Stimulated activated naive CD4-positive, alpha-beta T cell treated with Interleukin-2 at 50 U/mL for 16 hours (primary cell): ENCODE measurements at regions not wholly inside any gene's neighbourhood (a gene's known extent, or its start where the extent isn't known, plus 50 kb on each side); places are given as distances from the start of the nearest gene placed in this dataset.
"Not testable (repeated sequence)": the region's sequence is repeated elsewhere in the genome, so short reads cannot be mapped to it uniquely, and the experiment has no call there.

Source experiments
- DNase-seq: peaks from one replicate; lab custom pipeline; 2025; lab: John Stamatoyannopoulos, UW

GRCh38 chr5:15021266-15022046 lies 149.9 kb upstream of the ANKH start:
- no peak for DNase-seq

- no peak for DNase-seq
Observed at GRCh38 chr5:15020736-15021135, 149.2 kb upstream of the ANKH start.

GRCh38 chr5:15014809-15015208 lies 143.2 kb upstream of the ANKH start:
- no peak for DNase-seq

- DNase-seq = no peak
Observed at GRCh38 chr5:15013654-15014463, 142.3 kb upstream of the ANKH start.

GRCh38 chr5:15012061-15012460 lies 140.5 kb upstream of the ANKH start:
- DNase-seq = no peak

GRCh38 chr5:15010936-15011335 lies 139.4 kb upstream of the ANKH start:
- no peak for DNase-seq

- DNase-seq = no peak
Observed at GRCh38 chr5:15009420-15009819, 137.8 kb upstream of the ANKH start.

GRCh38 chr5:15008921-15009320 lies 137.3 kb upstream of the ANKH start:
- DNase-seq = no peak

GRCh38 chr5:15008476-15008875 lies 136.9 kb upstream of the ANKH start:
- DNase-seq = no peak

GRCh38 chr5:15007646-15008045 lies 136.1 kb upstream of the ANKH start:
- DNase-seq = no peak

GRCh38 chr5:15004506-15004905 lies 132.9 kb upstream of the ANKH start:
- no peak for DNase-seq

GRCh38 chr5:15003511-15003920 lies 131.9 kb upstream of the ANKH start:
- peak; percentile 21 for DNase-seq

- no peak for DNase-seq
Observed at GRCh38 chr5:15002791-15003190, 131.2 kb upstream of the ANKH start.

- no peak for DNase-seq
Observed at GRCh38 chr5:15002173-15002572, 130.6 kb upstream of the ANKH start.

- DNase-seq = no peak
Observed at GRCh38 chr5:15001517-15001916, 129.9 kb upstream of the ANKH start.

- DNase-seq = no peak
Observed at GRCh38 chr5:14998491-14998890, 126.9 kb upstream of the ANKH start.

GRCh38 chr5:14996997-14997396 lies 125.4 kb upstream of the ANKH start:
- no peak for DNase-seq

- no peak for DNase-seq
Observed at GRCh38 chr5:14995229-14995628, 123.7 kb upstream of the ANKH start.

- DNase-seq = not testable (repeated sequence)
Observed at GRCh38 chr5:14993459-14994133, 122.0 kb upstream of the ANKH start.

GRCh38 chr5:14992751-14993458 lies 121.3 kb upstream of the ANKH start:
- DNase-seq = peak; percentile 39

GRCh38 chr5:14988223-14988622 lies 116.6 kb upstream of the ANKH start:
- no peak for DNase-seq

GRCh38 chr5:14986413-14986812 lies 114.8 kb upstream of the ANKH start:
- no peak for DNase-seq
